ENCODE measurements at regions not wholly inside any gene's neighbourhood (a gene's known extent, or its start where the extent isn't known, plus 50 kb on each side); places are given as distances from the start of the nearest gene placed in this dataset.
"Not testable (repeated sequence)": the region's sequence is repeated elsewhere in the genome, so short reads cannot be mapped to it uniquely, and the experiment has no call there.

DNA sequence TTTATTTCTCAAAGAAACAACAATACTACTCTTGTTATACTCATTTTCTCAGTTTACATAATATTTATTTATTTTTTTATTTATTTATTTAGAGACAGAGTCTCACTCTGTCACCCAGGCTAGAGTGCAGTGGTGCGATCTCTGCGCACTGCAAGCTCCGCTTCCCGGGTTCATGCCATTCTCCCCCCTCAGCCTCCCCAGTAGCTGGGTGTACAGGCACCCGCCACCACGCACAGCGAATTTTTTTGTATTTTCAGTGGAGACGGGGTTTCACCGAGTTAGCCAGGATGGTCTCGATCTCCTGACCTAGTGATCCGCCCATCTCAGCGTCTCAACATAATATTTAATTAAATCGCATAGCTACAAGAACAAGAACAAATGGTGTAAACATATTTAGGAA, 2932.3 kb upstream of the OR11H1 start:
- TF ChIP-seq ZNF274 (IDR thresholded peaks at IDR 0.05; ENCODE audit: low read depth, low read length); YY1 (IDR thresholded peaks at IDR 0.05; ENCODE audit: insufficient read depth, insufficient read length); SUZ12 (IDR thresholded peaks at IDR 0.05; ENCODE audit: extremely low read depth, insufficient read depth, insufficient read length): not testable (repeated sequence)
